Retina (tissue), 1 donor: ENCODE measurements at regions not wholly inside any gene's neighbourhood (a gene's known extent, or its start where the extent isn't known, plus 50 kb on each side); places are given as distances from the start of the nearest gene placed in this dataset.

ENCODE experiments used
- DNase-seq: peaks from one replicate; pipeline ENCODE4 v3.0.0-alpha.2; 2016

DNA sequence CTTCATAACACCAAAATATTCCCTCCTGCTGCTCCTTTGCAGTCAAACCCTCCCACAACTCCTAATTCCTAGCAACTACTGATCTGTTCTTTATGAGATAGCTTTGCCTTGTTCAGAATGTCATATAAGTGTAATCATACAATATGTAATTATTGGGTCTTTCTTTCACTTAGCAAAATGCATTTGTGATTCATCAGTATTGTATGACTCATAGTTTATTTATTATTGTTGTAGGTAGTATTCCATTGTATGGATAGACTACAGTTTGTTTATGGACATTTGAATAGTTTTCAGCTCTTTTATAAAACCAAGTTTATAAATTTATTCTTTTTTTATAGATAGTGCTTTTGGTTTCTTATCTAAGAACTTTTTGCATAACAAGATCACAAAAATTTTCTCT lies 468.2 kb upstream of the KIF2A start:
- no peak for DNase-seq

DNA sequence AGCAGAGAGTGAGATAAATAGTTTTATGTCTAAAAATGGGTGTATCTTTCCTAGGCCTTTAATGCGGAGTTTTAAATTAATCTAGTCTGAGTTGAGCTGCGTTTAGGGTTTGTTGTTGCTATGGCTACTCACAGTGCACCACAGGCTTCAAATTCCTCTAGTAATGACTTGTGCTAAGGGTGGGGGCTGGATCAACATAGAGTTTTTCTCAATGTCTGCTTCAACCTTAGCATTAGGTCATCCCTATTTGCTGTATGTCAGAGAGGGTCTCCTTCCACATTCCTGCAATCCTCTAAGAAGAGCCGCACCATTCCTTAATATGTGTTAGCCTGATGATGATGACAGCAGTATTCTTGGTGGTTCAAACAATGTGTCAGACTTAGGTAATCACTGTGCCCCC lies 465.6 kb upstream of the KIF2A start:
- no peak for DNase-seq

DNA sequence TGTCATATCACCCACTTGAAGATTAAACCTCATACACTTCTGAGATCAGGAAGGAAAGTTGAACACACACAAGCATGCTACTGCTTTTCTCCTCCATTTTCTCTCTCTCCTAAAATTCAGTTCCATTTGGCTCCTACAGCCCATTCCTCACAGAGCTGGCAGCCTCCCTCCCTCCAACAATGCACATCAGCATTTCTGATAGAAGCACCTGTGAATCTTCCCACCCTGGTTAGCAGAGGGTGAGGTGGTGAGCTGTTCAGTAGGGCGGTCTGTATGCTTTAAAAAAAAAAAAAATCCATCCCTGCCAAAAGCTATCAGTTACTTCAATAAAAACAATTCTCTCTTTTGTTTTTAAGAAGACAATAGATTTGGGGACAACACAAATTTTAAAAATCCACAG lies 463.2 kb upstream of the KIF2A start:
- DNase-seq = no peak

- DNase-seq = no peak
These were observed 455.3 kb upstream of the KIF2A start for GRCh38 chr5:61850696-61851095.

DNA sequence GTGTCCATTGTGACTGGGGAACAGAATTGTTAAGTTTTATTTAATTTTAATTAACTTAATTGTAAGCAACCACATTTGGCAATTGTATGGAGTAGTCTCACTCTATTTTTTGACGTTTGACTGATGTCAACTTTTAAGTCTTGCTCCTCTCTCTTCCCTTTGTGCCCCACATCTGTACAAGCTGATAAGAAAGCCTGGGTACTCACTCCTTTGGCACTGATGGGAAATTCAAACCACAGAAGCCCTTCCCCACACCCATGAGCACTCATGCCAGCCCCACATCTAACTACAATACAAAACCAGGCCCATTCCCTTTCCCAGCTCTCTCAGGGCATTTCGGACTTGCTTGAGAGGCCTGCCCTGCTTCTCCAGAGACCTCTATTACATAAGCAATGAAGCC lies 451.5 kb upstream of the KIF2A start:
- no peak for DNase-seq

- DNase-seq = no peak
These were observed 445.0 kb upstream of the KIF2A start for GRCh38 chr5:61860978-61861377.

DNA sequence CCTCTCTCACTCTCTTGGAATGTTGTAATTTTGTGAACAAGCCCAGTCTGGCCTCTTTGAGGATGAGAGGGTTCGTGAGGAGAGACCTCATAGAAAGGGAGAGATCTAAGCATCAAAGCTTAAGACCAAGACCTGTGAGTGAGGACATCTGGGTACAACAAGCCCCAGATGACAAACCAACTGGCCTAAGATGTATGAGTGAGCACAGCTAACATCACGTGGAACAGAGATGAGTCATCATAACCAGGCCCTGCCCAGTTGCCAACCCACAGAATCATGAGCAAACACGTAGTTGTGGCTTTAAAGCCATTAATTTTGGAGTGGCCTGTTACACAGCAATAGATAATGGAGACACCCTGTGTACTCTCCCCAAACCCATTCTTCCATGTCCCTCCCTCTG lies 439.1 kb upstream of the KIF2A start:
- no peak for DNase-seq

DNA sequence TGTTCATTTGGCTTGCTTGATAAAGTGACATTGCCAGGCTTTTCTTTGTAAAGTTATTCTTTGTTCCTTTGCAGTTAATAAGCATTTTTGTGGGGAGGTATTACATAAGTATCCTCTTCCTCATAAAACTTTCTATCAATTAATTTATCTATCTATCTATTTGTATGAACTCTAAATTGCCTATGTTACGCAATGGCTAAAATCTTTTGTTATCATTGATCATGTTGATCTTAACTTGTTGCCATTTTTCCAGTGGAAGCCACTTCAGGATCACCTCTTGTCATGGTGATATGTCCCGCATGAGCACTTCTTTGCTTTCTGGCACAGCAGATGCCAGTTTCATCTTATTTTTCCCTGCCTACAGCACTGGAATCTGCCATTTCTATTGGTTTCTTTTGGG lies 436.7 kb upstream of the KIF2A start:
- no peak for DNase-seq

- no peak for DNase-seq
These were observed 427.5 kb upstream of the KIF2A start for GRCh38 chr5:61878471-61878870.

GRCh38 chr5:61881821-61882487 lies 424.1 kb upstream of the KIF2A start:
- DNase-seq = no peak

- no peak for DNase-seq
These were observed 423.0 kb upstream of the KIF2A start for GRCh38 chr5:61882901-61883500.

GRCh38 chr5:61884252-61884855 lies 421.7 kb upstream of the KIF2A start:
- peak; percentile 28 for DNase-seq

DNA sequence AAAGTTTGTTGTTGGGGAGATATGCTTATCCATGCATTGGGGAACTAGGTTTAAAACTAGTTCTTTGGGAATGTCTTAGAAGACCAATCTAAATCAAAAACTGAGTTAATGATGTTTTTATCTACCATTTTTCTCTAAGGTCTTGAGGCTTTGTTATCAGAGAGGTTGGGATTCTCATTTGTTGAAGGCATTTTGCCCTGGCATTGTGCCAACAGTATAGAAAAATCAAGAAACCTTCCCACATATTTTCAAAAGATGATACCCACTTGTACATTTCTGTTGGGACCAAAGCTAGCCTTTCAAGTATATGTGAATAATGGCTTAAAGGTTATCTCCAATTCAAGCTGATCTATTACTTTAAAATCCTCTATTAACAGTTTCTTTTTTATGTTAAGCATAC lies 419.8 kb upstream of the KIF2A start:
- no peak for DNase-seq

- DNase-seq = no peak
These were observed 418.7 kb upstream of the KIF2A start for GRCh38 chr5:61887271-61887670.

DNA sequence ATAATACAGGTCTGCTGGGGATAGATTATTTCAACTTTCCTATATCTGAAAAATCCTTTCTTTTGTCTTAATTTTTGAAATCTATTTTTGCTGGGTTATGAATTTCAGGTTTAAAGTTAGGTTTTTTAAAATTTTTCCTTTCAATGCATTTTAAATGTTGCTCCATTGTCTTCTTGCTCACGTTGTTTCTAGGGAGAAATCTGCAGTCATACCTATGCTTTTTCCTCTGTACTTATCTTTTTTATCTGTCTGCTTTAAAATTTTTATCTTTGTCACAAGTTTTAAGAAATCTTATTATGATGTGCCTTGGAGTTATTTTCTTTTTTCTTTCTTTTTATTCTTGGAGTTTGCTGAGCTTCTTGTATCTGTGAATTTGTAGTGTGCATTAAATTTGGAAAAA lies 412.0 kb upstream of the KIF2A start:
- no peak for DNase-seq

DNA sequence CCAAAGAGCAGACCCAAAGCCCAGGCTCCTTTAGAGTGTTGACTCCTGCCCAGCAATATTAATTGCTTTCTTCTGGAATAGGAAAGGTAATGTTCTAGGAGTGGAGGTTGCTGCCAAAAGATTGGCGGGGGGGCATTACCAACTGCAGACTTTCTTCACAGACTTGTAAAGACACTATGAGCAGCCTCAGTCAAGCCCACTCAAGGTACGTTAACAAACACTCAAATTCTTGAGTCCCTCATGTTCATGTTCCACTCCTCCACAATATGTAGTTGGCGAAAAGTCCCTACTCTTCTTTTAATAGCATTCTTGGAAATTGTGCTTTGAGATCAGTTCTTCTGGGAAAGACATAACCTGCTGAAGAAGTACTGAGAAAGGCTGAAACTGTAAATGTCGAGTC lies 409.2 kb upstream of the KIF2A start:
- no peak for DNase-seq

DNA sequence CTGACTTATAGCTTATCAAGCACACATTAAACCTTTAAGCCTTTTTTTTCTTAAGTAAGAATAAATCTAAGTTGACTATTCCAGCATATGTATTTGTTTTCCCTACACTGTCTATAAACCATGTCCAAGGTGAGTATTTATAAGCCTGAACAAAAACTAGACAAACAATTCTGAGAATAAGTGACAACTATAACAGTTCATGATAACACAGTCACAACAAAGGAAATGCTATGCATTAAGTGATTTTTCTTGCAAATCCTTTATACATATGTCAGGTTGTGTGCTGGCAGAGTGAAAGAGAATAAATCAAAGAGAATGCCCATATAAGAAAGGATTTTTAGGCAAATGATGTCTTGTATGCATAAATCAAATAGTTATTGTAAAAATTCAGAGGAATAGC lies 408.8 kb upstream of the KIF2A start:
- no peak for DNase-seq

DNA sequence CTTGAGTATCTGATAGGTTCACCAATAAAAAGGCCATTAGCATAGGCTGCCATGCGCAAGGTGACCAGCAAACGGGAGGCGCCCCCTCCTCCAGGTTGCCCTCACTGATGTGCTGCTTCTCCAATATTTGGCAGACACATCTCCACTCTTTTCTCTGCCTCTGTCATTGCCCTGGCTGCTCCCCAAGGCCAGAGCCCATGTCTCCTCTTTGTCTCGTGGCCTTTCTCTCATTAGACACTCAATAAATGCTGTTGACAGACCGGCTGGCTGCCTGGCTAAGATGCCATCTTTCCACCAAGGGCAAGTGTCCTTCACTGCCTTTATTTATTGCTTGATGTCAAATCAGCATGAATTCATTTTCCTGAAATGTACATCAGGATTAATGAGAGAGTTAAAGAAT lies 404.0 kb upstream of the KIF2A start:
- DNase-seq = no peak

GRCh38 chr5:61904730-61905129 lies 401.3 kb upstream of the KIF2A start:
- no peak for DNase-seq

DNA sequence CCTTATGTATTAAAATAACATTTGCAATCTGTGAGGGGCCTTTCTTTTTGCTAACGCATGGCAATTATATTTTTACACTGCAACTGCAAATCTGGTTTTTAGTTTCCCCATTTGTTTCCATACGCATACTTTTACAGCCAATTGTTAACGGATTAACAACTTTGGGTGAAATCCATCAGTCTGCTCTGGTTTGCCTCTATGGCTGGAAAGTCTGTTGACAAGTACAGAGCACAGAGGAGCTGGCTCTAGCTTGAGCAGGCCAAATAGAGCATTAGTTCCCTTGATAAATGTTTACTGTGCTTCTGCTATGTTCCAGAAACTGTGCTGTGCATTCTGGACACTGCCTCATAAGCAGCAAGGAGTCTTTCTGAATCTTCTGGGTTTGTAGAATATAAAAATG lies 400.4 kb upstream of the KIF2A start:
- no peak for DNase-seq

GRCh38 chr5:61906820-61907219 lies 399.2 kb upstream of the KIF2A start:
- DNase-seq = no peak

- DNase-seq = no peak
These were observed 398.0 kb upstream of the KIF2A start for GRCh38 chr5:61907995-61908394.

GRCh38 chr5:61910771-61911170 lies 395.2 kb upstream of the KIF2A start:
- DNase-seq = no peak

GRCh38 chr5:61912559-61912958 lies 393.4 kb upstream of the KIF2A start:
- no peak for DNase-seq

DNA sequence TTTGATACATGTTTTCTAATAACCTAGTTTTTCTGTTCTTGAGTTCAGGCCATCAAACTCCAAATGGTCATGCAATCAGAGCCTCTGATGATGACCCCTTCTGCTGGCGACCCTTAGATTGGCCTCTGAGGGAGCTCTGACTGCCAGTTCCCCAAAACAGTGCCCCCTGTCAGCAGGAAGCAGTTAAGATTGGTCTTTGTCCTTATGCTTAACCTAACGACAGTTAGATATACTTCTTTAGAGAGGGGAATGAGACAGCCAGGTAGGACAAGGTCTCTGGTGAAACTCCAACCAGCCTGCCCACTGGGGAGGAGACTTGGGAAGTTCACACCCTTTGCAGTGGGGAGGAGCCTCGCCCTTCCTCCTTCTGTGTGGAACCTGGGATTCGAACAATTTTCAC lies 390.4 kb upstream of the KIF2A start:
- DNase-seq = no peak
